ENCODE measurements at regions not wholly inside any gene's neighbourhood (a gene's known extent, or its start where the extent isn't known, plus 50 kb on each side); places are given as distances from the start of the nearest gene placed in this dataset.
"Not testable (repeated sequence)": the region's sequence is repeated elsewhere in the genome, so short reads cannot be mapped to it uniquely, and the experiment has no call there.

GRCh38 chr2:72003796-72004195 is 143.9 kb downstream of the CYP26B1 start:
- no peak for FAIRE-seq

GRCh38 chr2:72003124-72003523 is 144.5 kb downstream of the CYP26B1 start:
- no peak for FAIRE-seq

GRCh38 chr2:72001937-72002690 is 145.5 kb downstream of the CYP26B1 start:
- no peak for FAIRE-seq

- FAIRE-seq, result no peak
Observed at GRCh38 chr2:72000110-72000509, 147.6 kb downstream of the CYP26B1 start.

GRCh38 chr2:71999580-71999979 is 148.1 kb downstream of the CYP26B1 start:
- no peak for FAIRE-seq

- no peak for FAIRE-seq
Observed at GRCh38 chr2:71997843-71998242, 149.8 kb downstream of the CYP26B1 start.

GRCh38 chr2:71995067-71995665 is 152.5 kb downstream of the CYP26B1 start:
- no peak for FAIRE-seq

GRCh38 chr2:71992036-71992435 is 155.6 kb downstream of the CYP26B1 start:
- no peak for FAIRE-seq

- FAIRE-seq, result no peak
Observed at GRCh38 chr2:71991397-71991796, 156.3 kb downstream of the CYP26B1 start.

GRCh38 chr2:71990826-71991225 is 156.8 kb downstream of the CYP26B1 start:
- no peak for FAIRE-seq

- no peak for FAIRE-seq
Observed at GRCh38 chr2:71990122-71990521, 157.5 kb downstream of the CYP26B1 start.

GRCh38 chr2:71989671-71990070 is 158.0 kb downstream of the CYP26B1 start:
- FAIRE-seq, result no peak

GRCh38 chr2:71988170-71988569 is 159.5 kb downstream of the CYP26B1 start:
- FAIRE-seq, result no peak

GRCh38 chr2:71976685-71977084 is 171.0 kb downstream of the CYP26B1 start:
- FAIRE-seq, result no peak

GRCh38 chr2:71974846-71975245 is 172.8 kb downstream of the CYP26B1 start:
- FAIRE-seq, result no peak

- FAIRE-seq, result no peak
Observed at GRCh38 chr2:71971493-71971892, 176.2 kb downstream of the CYP26B1 start.

- FAIRE-seq, result no peak
Observed at GRCh38 chr2:71965530-71965929, 182.1 kb downstream of the CYP26B1 start.

GRCh38 chr2:71962911-71963694 is 184.6 kb downstream of the CYP26B1 start:
- FAIRE-seq, result no peak

GRCh38 chr2:71962350-71962749 is 185.3 kb downstream of the CYP26B1 start:
- FAIRE-seq, result no peak

GRCh38 chr2:71961289-71962027 is 186.2 kb downstream of the CYP26B1 start:
- no peak for FAIRE-seq

GRCh38 chr2:71959494-71959893 is 188.2 kb downstream of the CYP26B1 start:
- no peak for FAIRE-seq

GRCh38 chr2:71958426-71958825 is 189.2 kb downstream of the CYP26B1 start:
- FAIRE-seq, result not testable (repeated sequence)

- FAIRE-seq, result no peak
Observed at GRCh38 chr2:71952572-71953188, 195.0 kb downstream of the CYP26B1 start.

All from G401.6 (cell line).